Esophagus squamous epithelium (tissue), 5 donors: ENCODE measurements at regions not wholly inside any gene's neighbourhood (a gene's known extent, or its start where the extent isn't known, plus 50 kb on each side); places are given as distances from the start of the nearest gene placed in this dataset.

Experiments
- DNase-seq: peaks from one replicate; lab custom pipeline; 2025; lab: John Stamatoyannopoulos, UW
- H3K27ac ChIP-seq, 4 donors: fragments of 200-600 bp; sonication (generic); one replicate each; pipeline ENCODE4 v1.5.1; 2016 to 2019; ENCODE audit warnings: mild to moderate bottlenecking in 1 of 4
- H3K27me3 ChIP-seq, 4 donors: fragments of 200-600 bp; sonication (generic); 1 replicate in 3 of 4; 2 replicates in 1 of 4; pipeline versions ENCODE4 v1.5.1 to v1.6.0; 2017 to 2021; ENCODE audit warnings: antibody characterized with exemption in 1 of 4
- H3K36me3 ChIP-seq, 3 donors: fragments of 200-600 bp; sonication (generic); one replicate each; pipeline ENCODE4 v1.5.1; 2016 to 2019
- H3K4me1 ChIP-seq, 3 donors: fragments of 200-600 bp; sonication (generic); one replicate each; pipeline ENCODE4 v1.5.1; 2017 to 2019
- H3K4me3 ChIP-seq, 4 donors: fragments of 200-600 bp; sonication (generic); 1 replicate in 3 of 4; 2 replicates in 1 of 4; pipeline ENCODE4 v1.5.1; 2016 to 2019; ENCODE audit warnings: mild to moderate bottlenecking in 2 of 4, moderate library complexity in 1 of 4
- H3K9me3 ChIP-seq, 3 donors: fragments of 200-600 bp; sonication (generic); one replicate each; pipeline ENCODE4 v1.5.1; 2016 to 2019
- CTCF ChIP-seq, 6 experiments: fragments of 450-650 bp in 4 of 6; fragments of 200-600 bp in 2 of 6; sonication (generic) in 2 of 6; IDR thresholded peaks; one replicate each; pipeline ENCODE4 v1.5.1; 2016 to 2019; ENCODE audit warnings: antibody characterized with exemption in 6 of 6, mild to moderate bottlenecking in 4 of 6, moderate library complexity in 4 of 6
- POLR2A ChIP-seq, 4 donors: fragments of 450-650 bp; IDR thresholded peaks; one replicate each; pipeline ENCODE4 v1.6.1; 2017; ENCODE audit warnings: antibody characterized with exemption in 4 of 4, mild to moderate bottlenecking in 4 of 4, moderate library complexity in 3 of 4
- WGBS, 2 donors: methylation state at CpG; one replicate each; pipeline ENCODE4 v1.1.5; 2018; 5-methylcytosine and 5-hydroxymethylcytosine counted together
- intact Hi-C: fragments of 100-400 bp; cut with DNase I; formaldehyde crosslinking; loops from one replicate; pipeline ENCODE4 v1.15.0; 2022
- donor health status: DM: yes; HTN: yes; CAD: no.

- H3K4me3 ChIP-seq = no peak overlapping the region
- no peaks in the 10 kb centered on the region for H3K4me1 ChIP-seq
- H3K9me3 ChIP-seq = no peaks in the 10 kb centered on the region
- WGBS, 2 donors = 61 to 77% methylated on average over 1 of the region's 1 CpG
- H3K27ac ChIP-seq = no peak overlapping the region
- intact Hi-C loops = no loop called here
- DNase-seq = no peak
- no peaks in the 10 kb centered on the region for H3K27me3 ChIP-seq
- no peak for TF ChIP-seq POLR2A (IDR thresholded peaks at IDR 0.05)
- H3K36me3 ChIP-seq = no peaks in the 10 kb centered on the region
Observed at GRCh38 chr5:155827949-155828348, 499.0 kb upstream of the SGCD start.

GRCh38 chr5:155831491-155831890 is 495.5 kb upstream of the SGCD start:
- DNase-seq = no peak
- H3K4me3 ChIP-seq = no peak overlapping the region
- H3K27me3 ChIP-seq = no peaks in the 10 kb centered on the region
- no peak overlapping the region for H3K27ac ChIP-seq
- H3K36me3 ChIP-seq = no peaks in the 10 kb centered on the region
- no peaks in the 10 kb centered on the region for H3K4me1 ChIP-seq
- no peak for TF ChIP-seq CTCF (IDR thresholded peaks at IDR 0.05)
- no peak for TF ChIP-seq POLR2A (IDR thresholded peaks at IDR 0.05)
- intact Hi-C loops = no loop called here
- H3K9me3 ChIP-seq = no peaks in the 10 kb centered on the region
- WGBS, 2 donors = 77 to 85% methylated on average over 4 of the region's 4 CpGs

GRCh38 chr5:155833287-155833686 is 493.7 kb upstream of the SGCD start:
- no peak for DNase-seq
- H3K4me3 ChIP-seq = no peak overlapping the region
- intact Hi-C loops = no loop called here
- H3K36me3 ChIP-seq = no peaks in the 10 kb centered on the region
- no peaks in the 10 kb centered on the region for H3K27me3 ChIP-seq
- no peak overlapping the region for H3K27ac ChIP-seq
- TF ChIP-seq POLR2A (IDR thresholded peaks at IDR 0.05) (no peak), CTCF (IDR thresholded peaks at IDR 0.05) (no peak)
- H3K9me3 ChIP-seq = no peaks in the 10 kb centered on the region
- whole genome bisulfite sequencing, 2 donors = 94% methylated on average over 1 of the region's 1 CpG
- H3K4me1 ChIP-seq = no peaks in the 10 kb centered on the region

DNA sequence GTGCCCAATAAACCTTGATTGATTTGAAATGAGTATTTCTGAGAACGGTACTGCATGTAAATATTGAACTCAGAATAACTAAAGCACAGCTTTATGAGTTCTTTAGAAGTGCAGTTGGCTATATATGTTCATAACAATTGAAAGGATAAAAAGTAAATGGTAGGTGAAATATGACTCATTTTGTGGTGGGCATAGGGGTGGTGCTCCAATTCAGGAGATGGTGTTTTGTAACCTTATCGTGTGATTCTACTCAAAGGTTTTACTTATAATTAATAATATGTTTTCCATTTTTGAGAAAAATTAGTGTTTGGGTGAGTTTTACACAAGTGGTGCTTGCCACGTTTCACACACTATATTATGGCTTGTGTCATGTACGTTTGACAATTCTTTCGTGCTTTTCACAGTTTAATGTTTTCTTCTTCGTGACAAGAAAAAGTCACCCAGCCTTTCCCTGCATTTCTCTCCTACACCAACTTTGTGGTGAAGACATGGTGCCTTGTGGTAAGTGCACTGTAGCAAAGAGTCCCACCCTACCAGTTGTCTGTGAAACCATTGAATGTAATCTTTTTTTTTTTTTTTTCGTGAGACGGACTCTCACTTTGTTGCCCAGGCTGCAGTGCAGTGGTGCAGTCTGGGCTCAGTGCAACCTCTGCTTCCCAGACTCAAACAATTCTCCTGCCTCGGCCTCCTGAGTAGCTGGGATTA is 492.5 kb upstream of the SGCD start:
- no peak overlapping the region for H3K27ac ChIP-seq
- intact Hi-C loops = no loop called here
- TF ChIP-seq POLR2A (IDR thresholded peaks at IDR 0.05) = no peak
- no peak for TF ChIP-seq CTCF (IDR thresholded peaks at IDR 0.05)
- no peak for DNase-seq
- no peak overlapping the region for H3K4me3 ChIP-seq
- no peaks in the 10 kb centered on the region for H3K4me1 ChIP-seq
- no peaks in the 10 kb centered on the region for H3K27me3 ChIP-seq
- H3K9me3 ChIP-seq = no peaks in the 10 kb centered on the region
- no peaks in the 10 kb centered on the region for H3K36me3 ChIP-seq
- 65 to 72% methylated on average over 9 of the region's 9 CpGs for WGBS, 2 donors

DNA sequence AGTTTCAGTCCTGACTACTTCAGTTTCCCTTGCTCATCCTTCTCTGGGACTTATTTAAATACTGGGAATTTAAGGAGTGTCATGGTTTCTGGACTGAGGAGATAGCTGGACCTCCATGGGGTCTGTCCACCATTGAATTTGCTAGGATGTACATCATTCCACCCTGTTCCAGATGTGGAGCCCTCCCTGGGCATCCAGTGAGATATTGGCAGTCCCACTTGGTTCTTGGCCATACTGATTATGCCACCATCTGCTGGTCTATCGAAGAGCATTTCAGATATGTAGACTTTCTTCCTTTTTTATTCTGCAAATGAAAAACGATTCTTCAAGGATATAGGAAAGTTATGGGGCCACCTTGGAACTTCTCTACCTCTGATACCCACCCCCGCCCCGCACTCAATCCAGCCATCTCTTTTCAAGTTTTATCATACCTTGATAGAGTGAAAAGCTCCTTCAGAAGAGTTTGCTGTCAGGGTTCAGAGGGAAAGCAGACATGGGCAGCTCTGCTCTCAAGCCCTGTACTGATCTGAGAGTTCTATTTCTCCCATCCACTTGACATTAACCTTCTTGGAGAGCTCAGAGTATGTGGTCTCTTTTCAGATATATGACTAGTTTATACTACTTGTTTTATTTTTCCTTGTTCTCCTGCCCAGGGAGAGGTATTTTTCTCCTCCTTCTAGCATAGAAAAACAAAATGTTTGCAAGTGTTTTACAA is 490.7 kb upstream of the SGCD start:
- H3K36me3 ChIP-seq = no peaks in the 10 kb centered on the region
- intact Hi-C loops = no loop called here
- H3K9me3 ChIP-seq = no peaks in the 10 kb centered on the region
- no peak overlapping the region for H3K4me3 ChIP-seq
- H3K4me1 ChIP-seq = no peaks in the 10 kb centered on the region
- TF ChIP-seq POLR2A (IDR thresholded peaks at IDR 0.05) (no peak), CTCF (IDR thresholded peaks at IDR 0.05) (no peak)
- DNase-seq = no peak
- 72 to 79% methylated on average over 3 to 4 of the region's 4 CpGs for WGBS, 2 donors
- no peaks in the 10 kb centered on the region for H3K27me3 ChIP-seq
- no peak overlapping the region for H3K27ac ChIP-seq
